22Rv1 (cell line): ENCODE measurements at regions not wholly inside any gene's neighbourhood (a gene's known extent, or its start where the extent isn't known, plus 50 kb on each side); places are given as distances from the start of the nearest gene placed in this dataset.

Experiments used
- CTCF ChIP-seq: fragments of 450-650 bp; IDR thresholded peaks from 2 replicates; pipeline ENCODE4 v1.5.1; 2017; ENCODE audit warnings: mild to moderate bottlenecking
- ZFX ChIP-seq: fragments of 450-650 bp; IDR thresholded peaks from 2 replicates; pipeline ENCODE4 v1.6.1; 2017; ENCODE audit warnings: antibody characterized with exemption, borderline replicate concordance

GRCh38 chr4:140243278-140243753, 89.3 kb upstream of the MAML3 start:
- no peak for TF ChIP-seq CTCF
- TF ChIP-seq ZFX, result no peak
